ENCODE measurements at regions not wholly inside any gene's neighbourhood (a gene's known extent, or its start where the extent isn't known, plus 50 kb on each side); places are given as distances from the start of the nearest gene placed in this dataset.
"Not testable (repeated sequence)": the region's sequence is repeated elsewhere in the genome, so short reads cannot be mapped to it uniquely, and the experiment has no call there.

DNA sequence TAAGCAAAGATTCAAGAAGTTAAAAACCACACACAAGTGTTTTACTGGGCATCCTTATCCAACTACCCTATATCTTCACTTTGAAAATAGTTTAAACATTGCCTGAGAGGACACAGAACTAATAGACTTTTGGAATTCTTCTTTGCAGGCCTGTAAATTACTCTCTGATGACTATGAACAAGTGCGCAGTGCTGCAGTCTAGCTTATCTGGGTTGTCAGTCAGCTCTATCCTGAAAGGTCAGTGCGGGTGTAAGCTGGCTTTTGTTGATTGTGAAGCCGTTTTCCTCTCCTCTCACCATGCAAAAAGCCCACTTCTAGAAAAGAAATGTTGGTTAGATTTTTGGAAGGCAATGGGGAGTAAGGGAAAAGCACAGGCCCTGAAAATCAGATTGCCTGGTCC is 143.6 kb upstream of the ERV3-1 start:
- not testable (repeated sequence) for TF ChIP-seq POLR2A (IDR thresholded peaks at IDR 0.05); CTCF (IDR thresholded peaks at IDR 0.05 in 4 of 5, conservative IDR thresholded peaks at IDR 0.05 in 1 of 5)

Data from gastrocnemius medialis (tissue), 4 donors.